Type B pancreatic cell (in vitro differentiated cells): ENCODE measurements at regions not wholly inside any gene's neighbourhood (a gene's known extent, or its start where the extent isn't known, plus 50 kb on each side); places are given as distances from the start of the nearest gene placed in this dataset.

Experiments used
- DNase-seq: peaks from one replicate; pipeline ENCODE4 v3.0.0; 2021; ENCODE audit warnings: mixed read lengths; ENCODE audit not compliant: unreplicated experiment; ENCODE audit errors: extremely low spot score
- H3K27ac Mint-ChIP-seq: 2 replicates; pipeline ENCODE4 v1.8.0; 2021; ENCODE audit warnings: mild to moderate bottlenecking, mixed read lengths
- H3K27me3 Mint-ChIP-seq: 2 replicates; pipeline ENCODE4 v1.8.0; 2021; ENCODE audit warnings: mixed read lengths
- H3K36me3 Mint-ChIP-seq: 2 replicates; pipeline ENCODE4 v1.8.0; 2021; ENCODE audit warnings: mixed read lengths
- H3K4me1 Mint-ChIP-seq: one replicate; pipeline ENCODE4 v1.8.0; 2021; ENCODE audit warnings: mixed read lengths; ENCODE audit not compliant: unreplicated experiment
- H3K4me3 Mint-ChIP-seq: 2 replicates; pipeline ENCODE4 v1.8.0; 2021; ENCODE audit warnings: mild to moderate bottlenecking, mixed read lengths
- H3K9me3 Mint-ChIP-seq: 2 replicates; pipeline ENCODE4 v1.8.0; 2021; ENCODE audit warnings: mixed read lengths
- TF ChIP-seq, protein P1 (sequence below): fragments of 200-600 bp; sonication (generic); conservative IDR thresholded peaks from 2 replicates; pipeline ENCODE4 v1.5.0; 2021; ENCODE audit warnings: antibody characterized with exemption, mild to moderate bottlenecking

DNA sequence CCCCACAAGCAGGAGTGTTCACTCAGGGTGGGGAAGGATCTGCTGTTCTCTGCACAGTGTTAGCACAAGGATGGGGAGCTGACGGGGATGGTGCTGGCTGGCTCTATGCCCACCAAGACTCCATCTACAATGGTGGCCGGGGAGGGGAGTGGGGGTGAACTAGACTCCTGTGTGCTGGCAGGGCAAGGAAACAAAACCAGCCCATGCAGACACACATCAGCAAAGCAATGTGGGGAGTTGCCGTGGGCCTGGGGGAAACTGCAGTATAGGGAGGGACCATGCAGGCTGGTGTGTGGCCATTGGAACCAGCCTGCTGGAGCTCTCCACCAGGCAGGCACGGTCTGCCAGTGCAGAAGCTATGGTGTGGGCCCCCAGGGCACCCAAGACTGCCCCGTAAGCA lies 195.1 kb downstream of the PWWP3B start:
- Mint-ChIP-seq H3K27me3 (no peaks in the 10 kb centered on the region), H3K4me3 (no peak overlapping the region), H3K9me3 (no peaks in the 10 kb centered on the region), H3K36me3 (no peaks in the 10 kb centered on the region), H3K27ac (no peak overlapping the region), H3K4me1 (no peaks in the 10 kb centered on the region)
- TF ChIP-seq, protein P1, sequence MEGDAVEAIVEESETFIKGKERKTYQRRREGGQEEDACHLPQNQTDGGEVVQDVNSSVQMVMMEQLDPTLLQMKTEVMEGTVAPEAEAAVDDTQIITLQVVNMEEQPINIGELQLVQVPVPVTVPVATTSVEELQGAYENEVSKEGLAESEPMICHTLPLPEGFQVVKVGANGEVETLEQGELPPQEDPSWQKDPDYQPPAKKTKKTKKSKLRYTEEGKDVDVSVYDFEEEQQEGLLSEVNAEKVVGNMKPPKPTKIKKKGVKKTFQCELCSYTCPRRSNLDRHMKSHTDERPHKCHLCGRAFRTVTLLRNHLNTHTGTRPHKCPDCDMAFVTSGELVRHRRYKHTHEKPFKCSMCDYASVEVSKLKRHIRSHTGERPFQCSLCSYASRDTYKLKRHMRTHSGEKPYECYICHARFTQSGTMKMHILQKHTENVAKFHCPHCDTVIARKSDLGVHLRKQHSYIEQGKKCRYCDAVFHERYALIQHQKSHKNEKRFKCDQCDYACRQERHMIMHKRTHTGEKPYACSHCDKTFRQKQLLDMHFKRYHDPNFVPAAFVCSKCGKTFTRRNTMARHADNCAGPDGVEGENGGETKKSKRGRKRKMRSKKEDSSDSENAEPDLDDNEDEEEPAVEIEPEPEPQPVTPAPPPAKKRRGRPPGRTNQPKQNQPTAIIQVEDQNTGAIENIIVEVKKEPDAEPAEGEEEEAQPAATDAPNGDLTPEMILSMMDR = no peak
- no peak for DNase-seq

DNA sequence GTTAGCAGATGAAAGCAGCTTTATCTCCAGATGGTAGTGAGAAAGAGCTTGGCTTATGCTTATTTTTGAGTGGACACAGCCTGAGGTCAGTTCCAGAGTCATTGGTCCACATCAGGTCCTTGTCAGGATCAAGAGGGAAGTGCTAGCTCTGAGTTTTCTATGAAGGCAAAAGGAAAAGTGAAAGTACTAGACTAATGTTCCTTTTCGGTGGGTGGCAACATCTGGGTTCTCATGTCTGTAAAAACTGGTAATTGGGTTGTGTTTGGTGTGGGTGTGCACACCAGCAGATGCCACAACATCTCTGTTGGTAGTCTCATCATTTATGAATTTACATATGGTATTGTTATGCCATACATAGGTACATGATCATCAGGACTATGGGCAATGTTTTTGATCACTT lies 210.5 kb downstream of the PWWP3B start:
- no peaks in the 10 kb centered on the region for H3K27me3 Mint-ChIP-seq
- no peak overlapping the region for H3K27ac Mint-ChIP-seq
- TF ChIP-seq, protein P1 = no peak
- no peaks in the 10 kb centered on the region for H3K36me3 Mint-ChIP-seq
- H3K4me1 Mint-ChIP-seq = no peaks in the 10 kb centered on the region
- DNase-seq = no peak
- H3K9me3 Mint-ChIP-seq = no peaks in the 10 kb centered on the region
- H3K4me3 Mint-ChIP-seq = no peak overlapping the region

DNA sequence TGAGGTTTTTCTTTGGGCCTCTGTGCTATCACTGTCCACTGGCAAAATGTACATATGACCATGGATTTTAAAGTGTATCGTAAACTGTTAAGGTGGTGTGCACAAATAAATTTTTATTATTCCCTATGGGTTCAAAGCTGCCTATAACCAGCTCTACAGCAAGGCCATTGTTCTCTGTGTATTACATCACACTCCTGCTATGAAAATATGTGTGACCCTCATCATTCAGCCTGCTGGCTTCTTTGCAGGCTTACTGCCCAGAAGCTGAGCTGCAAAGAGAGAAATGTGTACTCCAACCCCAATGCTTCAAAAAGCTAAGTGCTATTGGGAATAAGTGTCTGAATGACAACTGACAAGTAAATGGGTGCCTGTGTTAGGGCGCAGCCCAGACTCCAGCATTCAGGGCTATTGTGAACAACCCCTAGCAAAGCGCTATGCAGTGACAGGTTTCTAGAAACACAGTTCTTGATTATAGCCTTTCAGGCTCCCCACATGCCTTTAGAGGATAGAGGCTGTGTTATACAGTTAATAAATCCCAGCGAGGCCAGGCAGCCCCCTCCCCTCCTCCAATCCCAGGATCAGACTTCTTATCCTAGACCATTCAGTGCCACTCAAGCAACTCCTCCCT lies 220.4 kb upstream of the RADX start:
- H3K27me3 Mint-ChIP-seq = no peaks in the 10 kb centered on the region
- no peaks in the 10 kb centered on the region for H3K9me3 Mint-ChIP-seq
- no peak overlapping the region for H3K27ac Mint-ChIP-seq
- no peak for DNase-seq
- no peak overlapping the region for H3K4me3 Mint-ChIP-seq
- H3K4me1 Mint-ChIP-seq = no peaks in the 10 kb centered on the region
- H3K36me3 Mint-ChIP-seq = no peaks in the 10 kb centered on the region
- TF ChIP-seq, protein P1 = no peak

DNA sequence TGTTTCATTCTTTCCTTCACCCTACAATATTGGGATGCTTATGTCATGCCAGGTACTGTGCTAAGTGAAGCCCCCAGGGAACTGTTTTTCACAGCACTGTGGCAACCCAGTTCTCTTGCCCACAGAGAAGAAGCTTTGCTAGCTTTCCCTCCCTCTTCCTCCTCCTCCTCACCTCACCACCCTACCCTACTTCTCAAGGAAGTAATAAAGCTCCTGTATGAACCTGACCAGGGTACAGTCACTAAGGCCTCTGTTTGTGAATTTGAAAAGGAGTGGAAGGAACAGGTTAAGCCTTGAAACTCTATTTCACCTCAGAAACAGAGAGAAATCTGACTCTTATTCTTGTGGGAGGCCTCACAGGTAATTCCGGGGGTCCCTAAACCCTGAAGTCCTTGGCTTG lies 219.4 kb upstream of the RADX start:
- TF ChIP-seq, protein P1 = no peak
- H3K27me3 Mint-ChIP-seq = no peaks in the 10 kb centered on the region
- H3K9me3 Mint-ChIP-seq = no peaks in the 10 kb centered on the region
- H3K27ac Mint-ChIP-seq = no peak overlapping the region
- H3K4me1 Mint-ChIP-seq = no peaks in the 10 kb centered on the region
- DNase-seq = no peak
- no peaks in the 10 kb centered on the region for H3K36me3 Mint-ChIP-seq
- no peak overlapping the region for H3K4me3 Mint-ChIP-seq

DNA sequence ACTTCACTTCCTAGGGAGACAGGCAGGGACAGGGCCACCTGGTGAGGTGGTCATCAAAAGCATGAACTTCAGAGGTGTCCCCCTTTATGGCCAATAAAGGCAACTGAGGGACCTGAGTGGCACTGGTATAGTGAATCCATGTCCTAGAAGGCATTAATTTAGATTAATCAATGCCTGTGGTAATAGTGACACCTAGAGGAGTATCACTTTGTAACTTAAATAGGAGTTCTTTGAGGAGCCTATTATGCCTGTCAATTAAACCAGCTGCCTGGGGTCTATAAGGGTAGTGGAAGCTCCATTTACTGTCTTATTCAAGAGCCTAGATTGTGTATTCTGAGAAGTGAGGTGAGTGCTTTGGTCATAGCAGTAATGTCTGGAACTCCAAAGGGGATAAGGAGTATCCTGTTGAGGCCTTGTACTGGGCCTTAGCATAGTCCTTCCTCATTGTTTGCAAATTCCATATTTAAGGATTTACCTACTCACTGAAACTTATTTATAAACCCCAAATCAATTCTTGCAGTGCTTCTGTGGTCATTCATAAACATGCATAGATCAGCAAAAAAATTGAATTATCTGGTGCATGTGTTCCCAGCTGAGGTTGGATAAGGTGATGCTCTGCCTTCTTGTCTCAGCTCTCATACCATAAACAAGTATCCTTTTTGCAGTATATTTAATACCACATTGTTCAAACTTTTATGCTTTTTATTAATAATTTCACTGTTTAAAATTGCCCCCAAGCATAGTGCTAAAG lies 213.8 kb upstream of the RADX start:
- TF ChIP-seq, protein P1 = peak; percentile 34
- DNase-seq = no peak
- Mint-ChIP-seq H3K4me1 (no peaks in the 10 kb centered on the region), H3K9me3 (no peaks in the 10 kb centered on the region), H3K27me3 (no peaks in the 10 kb centered on the region), H3K4me3 (no peak overlapping the region), H3K36me3 (no peaks in the 10 kb centered on the region), H3K27ac (no peak overlapping the region)
